CD4-positive, alpha-beta memory T cell (primary cell): ENCODE measurements at regions not wholly inside any gene's neighbourhood (a gene's known extent, or its start where the extent isn't known, plus 50 kb on each side); places are given as distances from the start of the nearest gene placed in this dataset.

Experiments used
- CTCF ChIA-PET: fragments of 350-600 bp; sonication (Branson Sonifier 250); formaldehyde crosslinking; loops from one replicate; lab custom pipeline; 2021; ENCODE audit warnings: inconsistent platforms; ENCODE audit not compliant: partially characterized antibody; lab: Charles Lee
- POLR2A ChIA-PET: fragments of 350-600 bp; sonication (Branson Sonifier 250); formaldehyde crosslinking; loops from one replicate; lab custom pipeline; 2021; ENCODE audit not compliant: partially characterized antibody; lab: Charles Lee
- DNase-seq, 5 donors: peaks; one replicate each; pipeline versions ENCODE4 v3.0.0 to v3.0.0-alpha.2; 2020 to 2022; ENCODE audit warnings: mixed read lengths in 1 of 5
- H3K27ac ChIP-seq: one replicate; pipeline ENCODE4 v1.7.0; 2013; ENCODE audit warnings: low read depth, low read length
- H3K27me3 ChIP-seq: 2 replicates; pipeline ENCODE4 v1.7.0; 2013; ENCODE audit warnings: mild to moderate bottlenecking, low read length, moderate library complexity; ENCODE audit not compliant: insufficient read depth
- H3K36me3 ChIP-seq: 2 replicates; pipeline ENCODE4 v1.7.0; 2013; ENCODE audit warnings: mild to moderate bottlenecking, low read length, moderate library complexity; ENCODE audit not compliant: insufficient read depth
- H3K4me1 ChIP-seq: 2 replicates; pipeline ENCODE4 v1.7.0; 2013; ENCODE audit warnings: mild to moderate bottlenecking, low read length, moderate library complexity; ENCODE audit not compliant: insufficient read depth
- H3K4me3 ChIP-seq, 2 donors: one replicate each; pipeline ENCODE4 v1.7.0; 2013; ENCODE audit warnings: low read length in 2 of 2, mild to moderate bottlenecking in 1 of 2
- H3K9me3 ChIP-seq, 2 donors: one replicate each; pipeline ENCODE4 v1.7.0; 2013; ENCODE audit warnings: low read length in 2 of 2, control low read depth in 1 of 2; ENCODE audit not compliant: control insufficient read depth in 1 of 2
- H3K27ac Mint-ChIP-seq, 7 donors: one replicate each; pipeline ENCODE4 v1.8.0; 2020 to 2021; ENCODE audit warnings: mixed read lengths in 7 of 7, mild to moderate bottlenecking in 6 of 7, inconsistent platforms in 3 of 7, moderate library complexity in 3 of 7
- H3K27me3 Mint-ChIP-seq, 2 donors: one replicate each; pipeline ENCODE4 v1.8.0; 2020 to 2021; ENCODE audit warnings: mixed read lengths in 2 of 2
- H3K36me3 Mint-ChIP-seq, 2 donors: one replicate each; pipeline ENCODE4 v1.8.0; 2020 to 2021; ENCODE audit warnings: mixed read lengths in 2 of 2, inconsistent platforms in 1 of 2, mild to moderate bottlenecking in 1 of 2
- H3K4me1 Mint-ChIP-seq, 4 donors: one replicate each; pipeline ENCODE4 v1.8.0; 2020 to 2021; ENCODE audit warnings: mixed read lengths in 4 of 4, mild to moderate bottlenecking in 1 of 4
- H3K4me3 Mint-ChIP-seq, 8 donors: one replicate each; pipeline ENCODE4 v1.8.0; 2020 to 2021; ENCODE audit warnings: mixed read lengths in 8 of 8, mild to moderate bottlenecking in 7 of 8, moderate library complexity in 6 of 8, inconsistent platforms in 3 of 8
- H3K9me3 Mint-ChIP-seq, 8 donors: one replicate each; pipeline ENCODE4 v1.8.0; 2020 to 2021; ENCODE audit warnings: mixed read lengths in 8 of 8, mild to moderate bottlenecking in 5 of 8, inconsistent platforms in 3 of 8, moderate library complexity in 1 of 8
- intact Hi-C: fragments of 100-400 bp; cut with micrococcal nuclease; formaldehyde crosslinking; loops from one replicate; pipeline ENCODE4 v1.15.1; 2023

- no peak for DNase-seq
- no peak overlapping the region for H3K4me3 Mint-ChIP-seq
- no peak overlapping the region for H3K27ac Mint-ChIP-seq
- H3K36me3 Mint-ChIP-seq = no peaks in the 10 kb centered on the region
- CTCF ChIA-PET = no interaction called here
- H3K27me3 ChIP-seq = no peaks in the 10 kb centered on the region
- intact Hi-C loops = no loop called here
- H3K36me3 ChIP-seq = no peaks in the 10 kb centered on the region
- peaks cover 0 to 6% (median 0%) of the 10 kb centered on the region in 8 donors for H3K9me3 Mint-ChIP-seq
- H3K4me1 ChIP-seq = no peaks in the 10 kb centered on the region
- no peaks in the 10 kb centered on the region for H3K9me3 ChIP-seq
- H3K27ac ChIP-seq = no peak overlapping the region
- H3K4me1 Mint-ChIP-seq = no peaks in the 10 kb centered on the region
- no peaks in the 10 kb centered on the region for H3K27me3 Mint-ChIP-seq
- POLR2A ChIA-PET = no interaction called here
- H3K4me3 ChIP-seq = no peak overlapping the region
Observed at GRCh38 chr14:42626986-42627385, 1020.3 kb downstream of the LRFN5 start.

- CTCF ChIA-PET = no interaction called here
- Mint-ChIP-seq H3K4me3 (no peak overlapping the region), H3K27ac (no peak overlapping the region), H3K36me3 (no peaks in the 10 kb centered on the region), H3K27me3 (no peaks in the 10 kb centered on the region), H3K4me1 (no peaks in the 10 kb centered on the region), H3K9me3 (peaks cover 0 to 6% (median 0%) of the 10 kb centered on the region in 8 donors)
- H3K4me1 ChIP-seq = no peaks in the 10 kb centered on the region
- no peaks in the 10 kb centered on the region for H3K27me3 ChIP-seq
- H3K36me3 ChIP-seq = no peaks in the 10 kb centered on the region
- intact Hi-C loops = no loop called here
- no peaks in the 10 kb centered on the region for H3K9me3 ChIP-seq
- H3K4me3 ChIP-seq = no peak overlapping the region
- H3K27ac ChIP-seq = no peak overlapping the region
- DNase-seq = no peak
- POLR2A ChIA-PET = no interaction called here
Observed at GRCh38 chr14:42624980-42625761, 1018.5 kb downstream of the LRFN5 start.

- ChIA-PET CTCF (no interaction called here), POLR2A (no interaction called here)
- Mint-ChIP-seq H3K4me3 (no peak overlapping the region), H3K4me1 (no peaks in the 10 kb centered on the region), H3K27me3 (no peaks in the 10 kb centered on the region), H3K27ac (no peak overlapping the region), H3K9me3 (peaks cover 0 to 11% (median 5%) of the 10 kb centered on the region in 8 donors), H3K36me3 (no peaks in the 10 kb centered on the region)
- no peaks in the 10 kb centered on the region for H3K27me3 ChIP-seq
- H3K4me1 ChIP-seq = no peaks in the 10 kb centered on the region
- H3K9me3 ChIP-seq = no peaks in the 10 kb centered on the region
- H3K27ac ChIP-seq = no peak overlapping the region
- no peaks in the 10 kb centered on the region for H3K36me3 ChIP-seq
- H3K4me3 ChIP-seq = no peak overlapping the region
- intact Hi-C loops = no loop called here
- DNase-seq = no peak
Observed at GRCh38 chr14:42617005-42617404, 1010.3 kb downstream of the LRFN5 start.

GRCh38 chr14:42606839-42607238 is 1000.2 kb downstream of the LRFN5 start:
- no peaks in the 10 kb centered on the region for H3K27me3 ChIP-seq
- ChIA-PET POLR2A (no interaction called here), CTCF (no interaction called here)
- Mint-ChIP-seq H3K36me3 (no peaks in the 10 kb centered on the region), H3K9me3 (peaks cover 2 to 7% (median 4%) of the 10 kb centered on the region in 8 donors), H3K4me1 (no peaks in the 10 kb centered on the region), H3K27me3 (no peaks in the 10 kb centered on the region), H3K4me3 (no peak overlapping the region), H3K27ac (no peak overlapping the region)
- no peak for DNase-seq
- H3K27ac ChIP-seq = no peak overlapping the region
- no peaks in the 10 kb centered on the region for H3K4me1 ChIP-seq
- no peak overlapping the region for H3K4me3 ChIP-seq
- intact Hi-C loops = no loop called here
- H3K36me3 ChIP-seq = no peaks in the 10 kb centered on the region
- H3K9me3 ChIP-seq = no peaks in the 10 kb centered on the region

- DNase-seq = no peak
- Mint-ChIP-seq H3K27ac (no peak overlapping the region), H3K36me3 (no peaks in the 10 kb centered on the region), H3K27me3 (no peaks in the 10 kb centered on the region), H3K4me1 (no peaks in the 10 kb centered on the region), H3K4me3 (no peak overlapping the region), H3K9me3 (peaks cover 2 to 9% (median 7%) of the 10 kb centered on the region in 8 donors)
- Histone ChIP-seq H3K4me1 (no peaks in the 10 kb centered on the region), H3K27ac (no peak overlapping the region), H3K4me3 (no peak overlapping the region), H3K27me3 (no peaks in the 10 kb centered on the region), H3K36me3 (no peaks in the 10 kb centered on the region), H3K9me3 (no peaks in the 10 kb centered on the region)
- intact Hi-C loops = no loop called here
- CTCF ChIA-PET = no interaction called here
- POLR2A ChIA-PET = interaction anchor here (0.8 kb wide), 1 partner anchor 9 kb away, joined by 3 read pairs; no protein-coding TSS in a partner anchor
Observed at GRCh38 chr14:42602336-42602845, 995.7 kb downstream of the LRFN5 start.

- Mint-ChIP-seq H3K9me3 (peaks cover 3 to 53% (median 28%) of the 10 kb centered on the region in 8 donors), H3K4me1 (no peaks in the 10 kb centered on the region), H3K36me3 (no peaks in the 10 kb centered on the region), H3K27me3 (no peaks in the 10 kb centered on the region), H3K27ac (no peak overlapping the region), H3K4me3 (no peak overlapping the region)
- POLR2A ChIA-PET = no interaction called here
- Histone ChIP-seq H3K27ac (no peak overlapping the region), H3K4me3 (no peak overlapping the region), H3K36me3 (no peaks in the 10 kb centered on the region), H3K4me1 (no peaks in the 10 kb centered on the region), H3K9me3 (no peaks in the 10 kb centered on the region), H3K27me3 (no peaks in the 10 kb centered on the region)
- no peak for DNase-seq
- CTCF ChIA-PET = no interaction called here
- intact Hi-C loops = no loop called here
Observed at GRCh38 chr14:42572032-42572431, 965.4 kb downstream of the LRFN5 start.

GRCh38 chr14:42569227-42569626 is 962.6 kb downstream of the LRFN5 start:
- no peaks in the 10 kb centered on the region for H3K4me1 Mint-ChIP-seq
- Histone ChIP-seq H3K27ac (no peak overlapping the region), H3K9me3 (no peaks in the 10 kb centered on the region), H3K36me3 (no peaks in the 10 kb centered on the region), H3K4me1 (no peaks in the 10 kb centered on the region), H3K4me3 (no peak overlapping the region), H3K27me3 (no peaks in the 10 kb centered on the region)
- no peak overlapping the region for H3K27ac Mint-ChIP-seq
- H3K36me3 Mint-ChIP-seq = no peaks in the 10 kb centered on the region
- DNase-seq = no peak
- no peak overlapping the region for H3K4me3 Mint-ChIP-seq
- intact Hi-C loops = no loop called here
- H3K27me3 Mint-ChIP-seq = no peaks in the 10 kb centered on the region
- H3K9me3 Mint-ChIP-seq = peaks cover 3 to 32% (median 12%) of the 10 kb centered on the region in 8 donors
- ChIA-PET CTCF (no interaction called here), POLR2A (no interaction called here)
